ENCODE measurements at regions not wholly inside any gene's neighbourhood (a gene's known extent, or its start where the extent isn't known, plus 50 kb on each side); places are given as distances from the start of the nearest gene placed in this dataset.
"Not testable (repeated sequence)": the region's sequence is repeated elsewhere in the genome, so short reads cannot be mapped to it uniquely, and the experiment has no call there.

- no peak for DNase-seq
Measured at GRCh38 chr3:67940210-67940952, 286.0 kb upstream of the SUCLG2 start.

- no peak for DNase-seq
Measured at GRCh38 chr3:67937498-67938118, 283.2 kb upstream of the SUCLG2 start.

- DNase-seq: not testable (repeated sequence)
Measured at GRCh38 chr3:67930394-67930793, 276.0 kb upstream of the SUCLG2 start.

- DNase-seq: no peak
Measured at GRCh38 chr3:67923796-67924195, 269.4 kb upstream of the SUCLG2 start.

DNA sequence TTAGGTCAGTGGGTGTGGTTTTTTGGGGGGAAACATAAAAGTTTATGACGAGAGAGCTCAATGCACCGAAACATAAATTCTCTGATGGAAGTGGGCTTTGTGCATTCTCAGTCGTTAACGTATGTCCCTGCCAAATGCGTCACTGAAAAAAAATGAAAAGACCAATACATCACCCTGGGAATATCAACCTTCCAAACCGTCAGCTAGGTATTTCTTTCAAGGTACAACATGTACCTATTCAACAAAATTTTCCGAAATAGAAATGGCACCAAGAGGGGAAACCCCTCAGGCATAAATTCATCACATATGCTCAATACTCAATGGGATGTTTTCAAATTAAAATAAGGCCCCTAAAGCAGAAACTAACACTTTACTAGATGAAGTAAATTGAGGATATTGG lies 266.6 kb upstream of the SUCLG2 start:
- DNase-seq: no peak

- no peak for DNase-seq
Measured at GRCh38 chr3:67920311-67920710, 265.9 kb upstream of the SUCLG2 start.

DNA sequence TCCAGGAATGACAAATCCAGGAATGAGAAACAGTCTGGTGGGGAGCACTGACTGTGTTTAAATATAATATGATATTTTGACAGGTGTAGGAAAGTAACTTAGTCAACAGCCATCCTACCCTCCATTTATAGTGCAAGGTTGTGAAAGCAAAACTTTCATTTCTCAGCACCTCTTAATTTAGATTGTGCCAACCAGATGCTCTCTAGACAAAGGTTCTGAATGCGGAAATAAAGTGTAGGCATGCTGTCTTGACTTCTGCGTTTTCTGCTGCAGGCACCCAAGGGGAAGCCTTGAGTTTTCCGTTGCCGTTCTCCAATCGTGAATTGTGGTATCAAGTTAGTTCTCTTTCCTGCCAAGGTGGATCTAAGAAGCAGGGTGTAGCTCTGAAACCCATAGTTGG lies 261.9 kb upstream of the SUCLG2 start:
- no peak for DNase-seq

- no peak for DNase-seq
Measured at GRCh38 chr3:67907735-67908134, 253.3 kb upstream of the SUCLG2 start.

GRCh38 chr3:67906261-67906660 lies 251.8 kb upstream of the SUCLG2 start:
- DNase-seq: no peak

DNA sequence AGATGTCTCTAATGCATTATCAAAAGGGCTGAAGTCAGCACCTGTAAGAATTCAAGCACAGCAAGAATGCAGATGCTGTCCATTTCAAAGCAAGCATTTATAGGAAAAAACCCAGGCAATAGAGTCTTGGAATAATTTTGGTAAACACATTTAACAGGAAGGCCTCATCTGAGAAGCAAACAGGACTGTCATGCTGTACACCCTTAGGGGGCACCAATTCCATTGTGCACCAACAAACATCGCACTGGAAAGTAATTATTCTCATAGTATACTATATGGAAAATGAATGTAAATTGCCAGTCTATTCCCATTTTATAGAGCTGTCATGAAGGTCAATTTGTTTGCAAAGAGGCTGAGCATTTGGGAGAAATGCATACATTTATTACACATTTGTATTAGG lies 247.3 kb upstream of the SUCLG2 start:
- DNase-seq: no peak

GRCh38 chr3:67898916-67899315 lies 244.5 kb upstream of the SUCLG2 start:
- no peak for DNase-seq

GRCh38 chr3:67897351-67898336 lies 243.2 kb upstream of the SUCLG2 start:
- DNase-seq: no peak

DNA sequence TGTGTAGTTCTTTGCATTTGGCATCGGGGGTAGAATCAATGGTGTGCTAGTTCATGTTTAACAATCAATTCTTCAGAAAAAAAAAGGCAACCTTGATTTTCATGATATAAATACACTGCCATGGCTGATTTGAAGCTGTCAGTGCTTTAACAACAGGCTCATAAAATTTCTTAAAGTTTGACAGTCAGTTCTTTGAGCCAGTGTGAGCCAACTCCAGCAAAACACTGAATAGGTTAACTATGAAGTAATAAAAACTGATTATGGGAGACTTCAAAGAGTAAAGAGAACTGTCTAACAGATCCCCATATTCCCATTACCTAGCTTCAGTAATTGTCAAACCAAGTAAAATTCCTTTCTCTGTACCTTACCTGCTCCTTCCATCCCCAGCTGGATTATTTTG lies 241.7 kb upstream of the SUCLG2 start:
- no peak for DNase-seq

- no peak for DNase-seq
Measured at GRCh38 chr3:67894510-67894909, 240.1 kb upstream of the SUCLG2 start.

DNA sequence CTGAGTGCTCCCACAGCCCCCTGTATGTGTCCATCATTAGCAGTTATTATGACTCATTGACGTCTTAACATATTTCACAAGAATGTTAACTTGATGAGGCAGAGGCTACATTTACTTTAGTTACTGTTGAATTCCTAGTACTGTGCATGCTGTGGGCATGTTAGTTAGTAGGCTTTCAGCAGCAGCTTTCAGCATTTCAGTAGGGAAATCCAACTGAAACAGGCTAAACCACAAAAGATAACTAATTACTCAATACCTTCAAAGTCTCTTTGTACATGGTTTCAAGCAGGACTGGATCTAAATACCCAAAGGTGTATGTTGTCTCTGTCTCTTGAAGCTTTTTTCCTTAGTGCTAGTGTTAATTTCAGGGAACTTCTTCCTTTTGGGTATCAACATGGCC lies 229.9 kb upstream of the SUCLG2 start:
- DNase-seq: no peak

- DNase-seq: no peak
Measured at GRCh38 chr3:67883766-67884165, 229.4 kb upstream of the SUCLG2 start.

- DNase-seq: no peak
Measured at GRCh38 chr3:67882981-67883380, 228.6 kb upstream of the SUCLG2 start.

- DNase-seq: no peak
Measured at GRCh38 chr3:67876261-67876660, 221.8 kb upstream of the SUCLG2 start.

- DNase-seq: no peak
Measured at GRCh38 chr3:67875858-67876257, 221.4 kb upstream of the SUCLG2 start.

DNA sequence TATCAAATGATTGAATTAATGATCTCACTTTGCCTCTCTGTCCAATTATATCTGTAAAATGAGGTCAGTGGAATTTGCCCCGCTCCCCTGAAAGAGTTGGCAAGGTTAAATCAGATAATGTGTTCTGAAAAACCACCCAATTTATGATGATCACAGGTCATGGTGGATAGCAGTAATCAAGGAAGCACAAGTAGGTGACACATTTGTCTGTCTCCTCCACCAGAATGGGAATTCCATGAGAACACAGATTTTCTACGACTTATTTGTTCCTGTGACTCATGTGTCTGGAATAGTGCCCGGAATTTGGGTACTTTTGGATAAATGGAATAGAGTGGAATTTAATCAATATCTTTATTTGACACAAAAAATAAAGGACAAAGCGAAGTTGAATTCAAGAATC lies 220.9 kb upstream of the SUCLG2 start:
- DNase-seq: no peak

DNA sequence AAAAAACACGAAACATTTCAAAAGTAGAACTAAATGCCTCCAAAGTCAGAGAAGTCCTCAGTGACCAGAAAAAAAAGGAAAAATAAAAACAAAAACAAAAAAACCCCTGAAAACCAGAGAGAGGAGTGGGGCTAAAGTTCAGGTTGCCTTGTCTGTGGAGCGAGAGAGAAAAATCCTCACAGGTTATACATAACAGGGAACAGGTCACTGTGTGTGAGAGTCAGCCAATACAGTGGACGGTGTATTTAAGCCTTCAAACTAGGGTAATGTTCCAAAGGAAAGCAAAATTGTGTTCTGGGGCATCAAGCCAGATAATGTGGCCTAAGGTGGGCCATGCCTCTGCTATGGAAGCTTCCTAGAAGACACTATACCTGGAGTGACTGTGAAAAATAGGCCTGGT lies 216.1 kb upstream of the SUCLG2 start:
- no peak for DNase-seq

GRCh38 chr3:67866571-67866970 lies 212.2 kb upstream of the SUCLG2 start:
- DNase-seq: no peak

DNA sequence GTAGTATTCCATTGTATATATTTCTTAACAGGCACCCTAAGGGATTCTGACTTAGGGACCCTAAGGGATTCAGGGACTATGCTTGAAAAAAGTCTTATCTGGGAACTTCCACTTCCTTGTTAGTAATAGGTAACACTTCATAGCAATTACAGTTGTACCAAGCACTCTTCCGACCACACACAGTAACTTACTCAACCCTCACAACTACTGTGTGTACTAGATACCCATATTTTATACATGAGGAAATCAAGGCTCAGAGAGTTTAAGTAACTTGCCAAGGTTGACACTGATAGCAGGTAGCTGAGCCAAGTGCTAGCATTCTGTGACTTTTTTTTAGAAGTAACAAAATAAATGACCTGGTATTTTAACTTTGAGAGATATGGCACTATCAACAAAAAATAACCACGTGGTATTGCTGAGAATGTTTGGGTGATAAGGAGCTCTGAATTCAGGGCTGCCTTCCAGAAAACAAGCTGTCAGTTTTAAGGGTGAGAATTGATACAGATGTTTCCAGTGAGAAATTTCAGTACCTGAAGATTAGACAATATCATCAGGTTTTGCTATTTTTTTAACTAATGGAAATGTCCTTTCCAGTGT lies 210.3 kb upstream of the SUCLG2 start:
- no peak for DNase-seq

Data from DMS 273 treated with DMSO at 0.1 percent for 48 hours (cell line).